Cerebellar cortex (tissue), 1 donor: ENCODE measurements at regions not wholly inside any gene's neighbourhood (a gene's known extent, or its start where the extent isn't known, plus 50 kb on each side); places are given as distances from the start of the nearest gene placed in this dataset.
"Not testable (repeated sequence)": the region's sequence is repeated elsewhere in the genome, so short reads cannot be mapped to it uniquely, and the experiment has no call there.

Experiments used
- DNase-seq: peaks from one replicate; pipeline ENCODE4 v3.0.0-alpha.2; 2015; ENCODE audit warnings: low spot score

DNA sequence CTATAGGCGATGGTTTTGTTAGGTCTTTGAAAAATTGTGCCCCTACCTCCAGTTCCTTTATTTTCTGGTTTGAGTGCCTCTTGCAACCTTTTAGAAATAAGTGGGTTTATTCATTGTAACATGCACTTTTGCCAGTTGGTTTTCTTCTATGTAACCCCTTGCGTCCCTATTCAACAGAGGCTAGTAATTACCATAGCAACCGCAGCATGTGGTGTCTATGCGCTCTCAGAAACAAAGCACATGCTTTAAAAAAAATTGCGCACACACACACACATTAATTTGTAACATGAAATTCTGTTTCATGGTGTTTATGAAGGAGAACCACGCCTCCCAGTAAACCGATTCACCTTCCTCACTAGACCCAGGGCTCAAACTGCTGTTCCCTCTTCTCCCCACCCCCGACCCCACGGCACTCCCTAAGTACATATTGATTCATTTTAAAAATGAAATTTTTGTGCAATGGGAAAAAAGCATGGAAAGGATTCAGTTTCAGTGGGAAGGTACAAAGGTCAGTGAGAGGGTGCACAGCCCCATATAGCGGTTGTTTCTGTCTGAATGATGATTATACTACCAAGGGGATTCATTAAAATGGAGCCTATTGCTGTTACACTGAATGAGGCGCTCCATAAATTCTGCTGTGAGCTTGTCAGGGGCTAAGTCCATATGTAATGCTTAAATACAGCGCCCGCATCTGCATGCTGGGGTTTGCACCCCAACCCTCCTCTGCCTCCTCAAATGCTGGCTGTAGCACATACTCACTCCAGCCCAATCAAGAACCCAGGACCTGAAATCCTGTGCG is 206.9 kb downstream of the ICOS start:
- DNase-seq = no peak

DNA sequence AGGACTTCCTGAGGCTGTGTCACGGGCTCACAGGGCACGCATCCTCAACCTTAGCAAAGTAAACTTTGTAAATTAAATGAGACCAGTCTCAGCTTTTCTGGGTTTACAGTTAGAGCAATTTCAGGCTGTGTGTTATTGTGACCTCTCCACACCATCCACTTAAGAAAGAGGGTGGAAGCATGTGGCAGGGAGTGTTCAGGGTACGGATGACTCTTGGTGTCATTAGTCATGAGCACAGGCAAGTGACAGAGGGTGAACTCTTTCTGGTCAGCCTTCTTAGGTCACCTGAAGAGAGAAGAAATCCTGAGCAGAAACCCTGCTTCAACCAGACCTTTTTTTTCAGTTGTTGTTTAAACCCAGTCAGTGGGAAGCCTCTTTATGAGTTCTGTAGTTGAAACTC is 207.9 kb downstream of the ICOS start:
- no peak for DNase-seq

DNA sequence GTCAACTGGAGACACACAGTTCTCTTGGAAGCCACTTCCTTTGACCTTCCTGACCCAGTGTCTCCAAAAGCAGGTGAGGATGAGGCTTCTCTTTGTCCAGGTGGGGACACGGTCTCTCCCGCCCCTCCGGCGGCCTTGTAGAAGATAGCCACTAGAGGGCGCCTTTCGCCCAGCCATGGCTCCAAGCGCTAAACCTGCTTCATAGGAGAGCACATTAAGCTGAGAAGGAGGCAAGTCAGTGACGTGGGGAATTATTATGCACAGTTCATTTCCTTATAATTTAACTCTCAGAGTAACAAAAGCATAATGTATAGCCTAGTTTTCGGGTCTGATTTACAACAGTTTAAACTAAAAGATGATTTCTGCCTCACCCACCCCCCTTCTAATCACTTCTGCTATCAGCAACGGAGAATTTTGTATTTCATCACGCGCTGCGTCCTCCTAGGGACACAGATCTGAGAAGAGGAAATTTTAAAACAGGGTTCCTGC is 208.7 kb downstream of the ICOS start:
- peak; percentile 53 for DNase-seq

DNA sequence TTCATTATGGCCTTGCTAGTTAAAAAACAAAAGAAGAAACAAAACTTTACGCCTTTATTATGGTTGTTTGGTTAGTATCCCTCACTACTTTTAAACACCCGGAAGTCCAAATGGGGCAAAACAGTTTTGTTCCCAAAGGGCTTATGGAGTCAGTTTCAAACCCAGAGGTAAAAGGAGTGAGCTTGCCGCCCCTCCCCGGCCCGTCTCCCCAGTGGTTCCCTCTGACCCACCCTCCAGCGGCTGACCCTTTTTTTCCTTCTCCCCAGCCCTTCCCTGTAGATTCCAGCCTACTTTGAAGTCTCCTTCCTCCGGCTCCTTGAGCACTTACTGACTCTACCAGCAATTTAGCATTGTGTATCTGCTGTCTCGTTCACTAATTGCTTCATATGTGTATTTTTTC is 209.2 kb downstream of the ICOS start:
- DNase-seq = no peak

GRCh38 chr2:204147040-204147439 is 210.5 kb downstream of the ICOS start:
- not testable (repeated sequence) for DNase-seq

DNA sequence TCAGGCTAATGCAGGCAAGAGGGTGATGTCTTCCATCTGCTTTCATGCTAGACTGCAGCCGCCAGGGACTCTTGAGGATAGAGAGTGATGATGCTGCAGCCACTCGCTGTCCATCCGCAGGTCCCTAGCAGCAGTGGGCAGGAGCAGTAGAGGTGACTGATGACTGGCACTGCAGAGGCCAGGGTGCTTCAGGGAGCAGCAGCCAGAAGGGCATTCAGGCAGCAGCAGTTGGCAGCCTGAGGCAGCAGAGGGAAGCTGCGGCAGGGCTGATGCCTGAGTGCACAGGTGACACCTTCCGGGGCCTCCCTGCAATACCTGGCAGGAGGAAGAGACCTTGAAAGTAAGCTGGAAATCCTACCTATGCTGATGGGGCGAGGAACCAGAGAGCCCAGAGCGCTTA is 214.2 kb downstream of the ICOS start:
- no peak for DNase-seq

- DNase-seq = no peak
Observed at GRCh38 chr2:204152616-204153015, 216.1 kb downstream of the ICOS start.

DNA sequence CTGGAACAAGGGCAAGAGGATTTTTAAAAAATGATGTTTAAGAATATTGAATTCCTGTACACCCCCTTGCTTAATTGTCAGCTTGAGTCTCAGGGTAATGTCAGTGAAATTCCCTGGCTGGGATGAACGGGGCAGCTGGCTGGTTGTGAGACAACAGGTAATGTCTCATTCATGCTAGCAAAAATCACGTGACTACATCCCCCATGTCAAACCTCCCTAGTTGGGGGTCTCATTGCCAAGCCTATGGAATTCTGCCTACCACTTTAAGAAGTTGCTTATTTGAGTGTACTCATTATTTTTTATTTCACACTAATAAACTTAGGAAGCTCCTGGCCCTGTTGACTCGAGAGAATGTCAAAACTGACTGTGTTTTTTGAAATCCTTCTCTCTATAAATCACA is 218.3 kb downstream of the ICOS start:
- DNase-seq = no peak

- no peak for DNase-seq
Observed at GRCh38 chr2:204156456-204156855, 219.9 kb downstream of the ICOS start.

DNA sequence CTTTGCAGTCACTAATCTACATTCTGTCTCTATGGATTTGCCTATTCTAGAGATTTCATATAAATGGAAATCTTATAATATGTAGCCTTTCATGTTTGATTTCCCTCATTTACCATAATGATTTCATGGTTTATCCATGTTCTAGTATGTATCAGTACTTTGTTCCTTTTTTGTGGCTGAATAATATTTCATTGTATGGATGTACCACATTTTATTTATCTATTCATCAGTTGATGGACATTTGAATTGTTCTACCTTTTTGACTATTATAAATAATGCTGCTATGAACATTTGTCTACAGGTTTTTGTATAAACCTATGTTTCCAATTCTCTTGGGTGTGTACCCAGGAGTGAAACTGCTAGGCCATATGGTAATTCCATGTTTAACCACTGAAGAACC is 221.1 kb downstream of the ICOS start:
- no peak for DNase-seq

DNA sequence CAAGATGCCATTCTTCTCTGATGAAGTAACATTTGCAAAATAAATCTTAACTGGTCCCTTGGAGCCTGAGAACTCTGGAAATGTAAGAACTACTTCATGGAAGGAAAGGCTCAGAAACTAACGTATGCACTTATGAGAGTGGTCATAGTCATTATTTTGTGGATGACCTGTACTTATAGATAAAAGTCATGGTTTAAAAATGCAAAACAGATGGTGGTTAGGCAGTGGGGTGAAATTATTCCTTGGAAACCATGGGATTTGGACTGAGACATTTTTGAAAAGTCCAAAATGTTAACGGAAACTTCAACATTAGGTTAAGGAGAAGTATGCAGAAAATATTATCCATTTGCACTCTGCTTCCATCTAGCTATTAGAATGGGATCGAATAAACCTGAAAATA is 223.0 kb downstream of the ICOS start:
- DNase-seq = no peak

DNA sequence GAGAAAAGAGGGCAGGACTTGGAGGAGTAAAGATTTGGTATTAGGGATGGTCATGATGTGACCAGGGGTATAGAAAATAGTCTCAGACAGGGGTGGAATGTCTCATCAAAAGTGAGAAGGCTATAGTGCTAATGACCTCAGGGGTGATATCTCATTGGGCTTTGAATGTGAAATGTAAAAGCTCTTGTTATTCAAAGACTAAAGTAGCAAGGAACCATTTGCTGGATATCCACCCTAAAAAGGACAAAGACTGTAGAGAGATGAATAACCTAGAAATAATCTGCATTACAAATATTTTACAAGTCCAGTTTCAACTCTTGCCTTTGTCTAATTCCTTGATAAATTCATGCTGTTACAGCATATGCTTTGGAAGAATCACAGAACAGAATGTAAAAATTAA is 224.4 kb downstream of the ICOS start:
- DNase-seq = no peak

DNA sequence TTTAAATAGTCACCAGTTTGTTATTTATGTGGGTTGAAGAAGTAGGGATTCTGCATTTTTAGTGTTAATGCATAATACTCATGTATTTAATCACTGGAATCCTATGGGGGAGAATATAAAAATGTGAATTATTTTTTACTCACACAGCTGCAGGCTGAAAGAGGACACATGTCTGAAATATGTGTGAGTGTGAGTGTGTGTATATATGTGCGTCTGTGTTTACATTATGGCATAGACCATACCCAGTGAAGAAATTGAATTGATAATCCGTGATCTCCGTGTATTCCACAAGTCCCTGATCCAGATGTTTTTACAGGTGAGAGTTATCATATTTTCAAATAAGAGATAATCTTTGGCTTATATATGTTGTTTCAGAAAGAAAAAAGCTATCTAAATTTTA is 225.3 kb downstream of the ICOS start:
- no peak for DNase-seq

DNA sequence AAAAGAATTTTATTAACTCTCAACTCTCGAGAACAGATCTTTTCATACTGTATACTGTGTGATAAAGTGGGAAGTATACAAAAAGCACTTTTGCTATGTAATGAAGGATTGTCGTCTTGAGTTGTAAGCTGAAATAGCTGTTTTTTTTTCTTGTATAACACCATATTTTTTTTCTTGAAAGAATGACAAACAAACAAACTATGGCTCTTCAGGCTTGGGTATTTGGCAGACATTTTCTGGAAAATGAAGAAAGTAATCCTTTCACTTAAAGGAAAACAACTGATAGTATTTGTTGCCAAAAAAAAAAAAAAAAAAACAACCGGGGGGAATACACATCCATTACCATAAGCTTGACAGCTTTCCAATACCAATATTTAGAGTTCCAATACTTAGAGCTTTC is 230.4 kb downstream of the ICOS start:
- no peak for DNase-seq

GRCh38 chr2:204167670-204168069 is 231.1 kb downstream of the ICOS start:
- DNase-seq = not testable (repeated sequence)

DNA sequence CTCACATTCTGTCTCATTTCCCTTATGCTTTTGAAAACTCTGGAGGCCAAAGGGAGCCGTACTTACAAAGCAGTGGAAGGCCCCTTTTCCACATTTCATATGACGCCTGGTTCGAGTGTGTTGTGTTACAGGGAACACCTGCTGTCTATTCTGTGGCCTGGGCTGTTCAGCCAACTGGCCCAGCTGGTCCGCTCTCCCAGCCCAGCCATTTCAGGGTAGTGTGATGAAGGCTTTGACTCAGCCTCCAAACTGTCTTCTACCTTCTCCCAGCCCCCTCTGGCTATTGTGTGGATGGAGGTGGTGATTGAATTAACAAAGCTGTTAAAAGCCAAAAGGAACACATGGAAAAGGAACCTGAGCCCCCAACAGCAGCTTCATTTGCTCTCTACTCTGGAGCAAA is 233.8 kb downstream of the ICOS start:
- DNase-seq = no peak

DNA sequence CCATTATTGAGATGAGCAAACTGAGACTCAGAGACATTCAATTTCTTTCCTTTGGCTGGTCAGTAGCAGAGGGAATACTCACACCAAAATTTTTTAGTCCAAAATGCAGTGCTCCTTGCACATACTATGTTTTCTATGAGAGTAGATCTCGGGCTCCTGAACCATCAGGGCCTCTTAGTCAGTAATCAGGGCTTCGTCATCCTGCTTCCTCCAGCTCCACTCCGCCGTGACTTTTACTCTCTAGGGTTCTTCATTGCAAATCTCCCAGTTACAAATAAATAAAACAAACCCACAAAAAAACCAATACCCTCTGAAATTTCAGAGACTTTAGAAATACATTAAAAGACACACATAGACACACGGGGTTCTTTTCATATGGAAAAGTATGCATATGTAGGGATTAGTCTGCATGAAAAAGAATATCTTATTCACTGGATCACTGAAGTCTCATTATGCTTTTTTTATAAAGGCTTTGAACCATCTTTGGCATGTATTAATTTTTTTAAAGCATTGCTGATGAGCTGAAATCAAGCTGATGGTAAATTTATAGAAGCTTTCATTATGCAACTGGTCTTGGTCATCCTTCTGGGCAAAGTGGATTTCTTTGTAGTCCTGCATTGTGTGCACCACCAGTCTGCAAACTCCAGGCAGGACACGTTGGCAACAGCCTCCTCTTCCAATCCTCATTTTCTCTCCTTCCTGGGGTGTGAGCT is 235.0 kb downstream of the ICOS start:
- no peak for DNase-seq

DNA sequence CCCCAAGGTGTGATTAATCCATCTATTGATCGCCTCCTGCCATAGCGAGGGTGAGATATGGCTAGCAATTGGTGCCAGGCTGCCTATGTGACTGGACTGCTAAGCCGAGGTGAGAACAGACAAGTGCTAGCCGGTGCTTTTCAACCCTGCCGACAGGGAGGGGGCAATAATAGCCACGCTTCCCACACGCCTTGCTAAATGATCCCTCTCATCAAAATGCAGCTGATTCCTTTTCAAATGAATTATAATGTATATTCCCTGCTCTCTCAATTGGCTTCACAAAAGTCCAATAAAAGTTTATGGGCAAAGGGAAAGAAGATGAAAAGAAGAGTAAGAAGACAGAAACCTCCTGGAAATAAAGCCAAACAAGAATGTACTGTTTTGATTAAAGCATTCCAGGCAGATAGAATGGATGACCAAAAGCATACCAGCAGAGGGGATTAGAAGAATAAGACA is 235.6 kb downstream of the ICOS start:
- DNase-seq = no peak

- no peak for DNase-seq
Observed at GRCh38 chr2:204174034-204174433, 237.5 kb downstream of the ICOS start.

DNA sequence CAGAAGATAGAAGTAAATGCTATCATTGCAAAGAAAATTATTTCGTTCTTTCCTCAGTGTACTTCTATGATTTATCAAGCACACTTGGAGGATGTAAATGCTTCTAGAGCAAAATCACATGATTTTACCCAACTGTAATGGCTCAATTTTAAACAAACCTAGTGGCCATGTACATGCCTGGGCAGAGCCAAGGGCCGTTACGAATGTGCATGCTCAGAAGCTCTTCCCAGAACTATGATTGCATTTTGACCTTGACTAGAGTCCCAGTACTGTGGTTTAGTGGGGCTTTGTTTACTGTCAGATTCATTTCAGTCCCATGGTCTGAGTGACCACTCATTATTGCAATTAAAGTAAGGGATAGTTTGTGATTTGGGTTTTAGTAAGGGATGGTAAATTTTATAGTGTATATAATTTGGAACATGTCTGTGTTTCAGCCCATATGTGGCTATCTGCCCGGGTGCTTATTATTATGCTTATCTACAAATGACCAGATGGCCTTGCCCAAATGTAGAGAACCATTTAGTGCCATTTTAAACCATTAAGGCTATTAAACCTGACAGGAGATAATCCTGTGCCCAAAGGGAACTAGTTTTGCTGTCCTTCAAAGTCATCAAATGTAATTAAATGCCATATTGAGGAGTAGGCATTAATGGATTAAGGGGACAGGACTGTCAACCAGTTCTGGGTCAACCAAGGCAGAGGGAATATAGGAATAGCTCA is 239.1 kb downstream of the ICOS start:
- DNase-seq = no peak

- no peak for DNase-seq
Observed at GRCh38 chr2:204176306-204176705, 239.7 kb downstream of the ICOS start.

GRCh38 chr2:204177251-204177976 is 240.9 kb downstream of the ICOS start:
- DNase-seq = no peak
